ENCODE measurements at regions not wholly inside any gene's neighbourhood (a gene's known extent, or its start where the extent isn't known, plus 50 kb on each side); places are given as distances from the start of the nearest gene placed in this dataset.

DNA sequence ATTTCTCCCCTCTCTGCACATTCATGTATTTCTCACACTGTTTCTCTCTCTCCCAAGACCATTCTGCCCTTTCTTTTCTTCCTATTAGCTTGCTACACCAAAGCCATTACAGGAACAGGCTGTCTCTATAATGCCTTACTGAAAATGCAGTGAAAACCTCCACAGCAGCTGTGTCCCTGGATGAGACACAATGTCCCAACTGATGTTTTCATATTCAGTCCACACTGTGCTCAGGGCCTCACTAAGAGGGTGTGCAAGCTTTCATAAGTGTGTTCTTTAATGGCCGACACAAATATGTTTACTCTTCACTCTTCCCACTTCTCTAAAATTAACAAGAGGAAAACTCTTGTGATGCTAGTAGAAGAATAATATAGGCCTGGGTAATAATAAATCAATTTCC, 163.4 kb downstream of the KCTD12 start:
- DNase-seq (ENCODE audit: insufficient read length) (no peak), FAIRE-seq (no peak)
- TF ChIP-seq TAF1 (IDR thresholded peaks at IDR 0.05; ENCODE audit: borderline replicate concordance, low read depth, low read length) = no peak
- no peak for TF ChIP-seq POLR2A (IDR thresholded peaks at IDR 0.05; ENCODE audit: low read depth, low read length)

- TF ChIP-seq POLR2A (IDR thresholded peaks at IDR 0.05; ENCODE audit: low read depth, low read length) (no peak), TAF1 (IDR thresholded peaks at IDR 0.05; ENCODE audit: borderline replicate concordance, low read depth, low read length) (no peak), POLR2AphosphoS5 (IDR thresholded peaks at IDR 0.05; ENCODE audit: low read depth, low read length) (no peak)
- FAIRE-seq (no peak), DNase-seq (ENCODE audit: insufficient read length) (no peak)
Measured at GRCh38 chr13:76720821-76721220, 165.4 kb downstream of the KCTD12 start.

DNA sequence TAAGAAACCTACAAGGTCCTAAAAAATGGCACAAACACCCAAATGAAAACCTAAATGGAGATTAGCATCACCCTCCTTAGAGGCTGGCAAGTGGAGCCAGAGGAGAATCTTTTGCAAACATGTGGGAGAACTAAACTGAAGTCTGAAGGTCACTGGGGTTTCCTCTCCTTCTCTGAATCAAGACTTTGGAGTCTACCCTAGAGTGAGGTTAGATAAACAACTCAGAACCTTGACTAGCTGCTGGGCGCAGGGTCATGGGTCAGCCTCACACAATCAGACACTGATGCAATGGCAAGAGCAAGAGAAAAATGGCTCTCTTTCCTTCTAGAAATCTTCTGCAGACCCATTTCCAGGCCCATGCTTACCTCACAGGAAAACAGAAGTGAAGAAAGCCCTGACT, 165.8 kb downstream of the KCTD12 start:
- no peak for DNase-seq (ENCODE audit: insufficient read length)
- no peak for TF ChIP-seq POLR2AphosphoS5 (IDR thresholded peaks at IDR 0.05; ENCODE audit: low read depth, low read length)
- FAIRE-seq = no peak

- no peak for FAIRE-seq
- TF ChIP-seq POLR2AphosphoS5 (IDR thresholded peaks at IDR 0.05; ENCODE audit: low read depth, low read length) (no peak), POLR2A (IDR thresholded peaks at IDR 0.05; ENCODE audit: low read depth, low read length) (no peak), TAF1 (IDR thresholded peaks at IDR 0.05; ENCODE audit: borderline replicate concordance, low read depth, low read length) (no peak)
- no peak for DNase-seq (ENCODE audit: insufficient read length)
Measured at GRCh38 chr13:76719955-76720354, 166.2 kb downstream of the KCTD12 start.

- FAIRE-seq (no peak), DNase-seq (ENCODE audit: insufficient read length) (no peak)
- TF ChIP-seq POLR2A (IDR thresholded peaks at IDR 0.05; ENCODE audit: low read depth, low read length) = no peak
- no peak for TF ChIP-seq POLR2AphosphoS5 (IDR thresholded peaks at IDR 0.05; ENCODE audit: low read depth, low read length)
- no peak for TF ChIP-seq TAF1 (IDR thresholded peaks at IDR 0.05; ENCODE audit: borderline replicate concordance, low read depth, low read length)
Measured at GRCh38 chr13:76717092-76717491, 169.1 kb downstream of the KCTD12 start.

GRCh38 chr13:76715621-76716020, 170.6 kb downstream of the KCTD12 start:
- FAIRE-seq (no peak), DNase-seq (ENCODE audit: insufficient read length) (no peak)
- no peak for TF ChIP-seq POLR2A (IDR thresholded peaks at IDR 0.05; ENCODE audit: low read depth, low read length)
- no peak for TF ChIP-seq TAF1 (IDR thresholded peaks at IDR 0.05; ENCODE audit: borderline replicate concordance, low read depth, low read length)
- TF ChIP-seq POLR2AphosphoS5 (IDR thresholded peaks at IDR 0.05; ENCODE audit: low read depth, low read length) = no peak

DNA sequence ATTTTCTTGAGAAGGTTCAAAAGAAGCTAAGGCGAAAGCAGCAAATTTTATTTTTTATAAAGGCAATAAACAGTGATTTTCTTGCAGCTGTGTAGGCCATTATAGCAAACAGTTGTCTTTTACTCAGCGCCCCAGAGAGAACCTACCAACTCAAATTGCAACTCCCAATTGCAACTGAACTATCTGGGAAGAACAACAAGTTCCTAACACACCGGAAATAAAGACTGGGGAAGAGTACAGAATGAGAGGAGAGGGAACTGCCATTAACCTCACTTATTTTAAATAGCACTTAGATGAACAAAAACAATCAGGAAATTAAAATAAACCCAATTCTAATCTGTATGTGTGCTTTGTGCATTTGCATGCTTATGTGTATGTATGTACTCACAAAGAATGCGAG, 171.1 kb downstream of the KCTD12 start:
- TF ChIP-seq TAF1 (IDR thresholded peaks at IDR 0.05; ENCODE audit: borderline replicate concordance, low read depth, low read length) (no peak), POLR2AphosphoS5 (IDR thresholded peaks at IDR 0.05; ENCODE audit: low read depth, low read length) (no peak), POLR2A (IDR thresholded peaks at IDR 0.05; ENCODE audit: low read depth, low read length) (no peak)
- DNase-seq (ENCODE audit: insufficient read length) (no peak), FAIRE-seq (no peak)

DNA sequence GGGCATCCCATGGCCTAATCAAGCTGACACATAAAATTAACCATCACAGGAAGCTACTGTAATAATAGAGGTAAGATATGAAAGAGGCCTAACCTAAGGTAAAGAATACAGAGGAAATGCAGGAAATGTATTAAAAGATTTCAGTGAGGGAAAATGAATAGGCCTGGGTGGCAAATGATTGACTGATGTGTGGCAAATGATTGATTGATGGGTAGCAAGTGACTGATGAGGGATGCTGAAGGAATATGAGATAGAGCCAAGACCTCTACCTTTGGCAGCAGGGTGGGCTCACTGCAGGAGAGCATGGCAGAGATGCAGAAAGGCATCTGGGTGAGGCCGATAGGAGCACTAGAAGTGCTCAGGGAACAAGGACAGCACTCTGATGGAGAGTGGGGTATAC, 172.9 kb downstream of the KCTD12 start:
- no peak for TF ChIP-seq TAF1 (IDR thresholded peaks at IDR 0.05; ENCODE audit: borderline replicate concordance, low read depth, low read length)
- no peak for TF ChIP-seq POLR2A (IDR thresholded peaks at IDR 0.05; ENCODE audit: low read depth, low read length)
- no peak for TF ChIP-seq POLR2AphosphoS5 (IDR thresholded peaks at IDR 0.05; ENCODE audit: low read depth, low read length)
- FAIRE-seq = no peak
- no peak for DNase-seq (ENCODE audit: insufficient read length)

DNA sequence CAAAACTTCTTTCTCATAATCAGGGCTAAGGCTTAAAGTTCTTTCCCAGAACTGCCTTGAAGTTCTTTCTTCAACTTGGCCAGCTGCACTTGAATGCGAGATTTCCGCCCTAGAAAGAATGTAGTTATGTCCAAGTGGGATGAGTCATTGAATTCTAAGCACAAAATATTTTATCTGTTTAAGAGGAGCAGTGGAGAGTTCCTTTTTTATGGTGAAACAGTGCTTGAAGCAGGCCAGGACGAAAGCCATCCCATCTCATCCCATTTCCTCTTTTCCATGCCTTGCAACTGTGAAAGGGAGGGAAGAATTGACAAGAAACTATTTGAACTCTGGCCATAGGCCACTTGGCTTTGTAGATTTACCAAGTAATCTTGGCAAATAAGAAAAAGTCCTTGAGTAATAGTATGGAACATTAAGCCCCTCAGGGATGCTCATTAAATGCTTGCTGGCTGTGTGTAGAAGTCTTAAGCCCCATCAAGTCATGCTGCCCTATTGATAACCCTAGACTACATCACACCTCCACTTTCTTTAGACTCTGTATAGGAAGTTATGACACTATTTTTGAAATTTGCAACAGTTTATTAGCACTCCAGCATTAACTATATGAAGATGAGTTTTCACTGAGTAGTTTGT, 174.5 kb downstream of the KCTD12 start:
- FAIRE-seq = no peak
- no peak for DNase-seq (ENCODE audit: insufficient read length)
- TF ChIP-seq POLR2AphosphoS5 (IDR thresholded peaks at IDR 0.05; ENCODE audit: low read depth, low read length) (no peak), POLR2A (IDR thresholded peaks at IDR 0.05; ENCODE audit: low read depth, low read length) (no peak), TAF1 (IDR thresholded peaks at IDR 0.05; ENCODE audit: borderline replicate concordance, low read depth, low read length) (no peak)

GRCh38 chr13:76709851-76710250, 176.4 kb downstream of the KCTD12 start:
- FAIRE-seq = no peak

GRCh38 chr13:76708138-76708688, 178.0 kb downstream of the KCTD12 start:
- no peak for TF ChIP-seq POLR2A (IDR thresholded peaks at IDR 0.05; ENCODE audit: low read depth, low read length)
- no peak for TF ChIP-seq TAF1 (IDR thresholded peaks at IDR 0.05; ENCODE audit: borderline replicate concordance, low read depth, low read length)
- no peak for TF ChIP-seq POLR2AphosphoS5 (IDR thresholded peaks at IDR 0.05; ENCODE audit: low read depth, low read length)
- FAIRE-seq = no peak
- no peak for DNase-seq (ENCODE audit: insufficient read length)

More at GRCh38 chr13:76709851-76710250, 176.4 kb downstream of the KCTD12 start:
- no peak for DNase-seq (ENCODE audit: insufficient read length)
- no peak for TF ChIP-seq POLR2A (IDR thresholded peaks at IDR 0.05; ENCODE audit: low read depth, low read length)
- no peak for TF ChIP-seq POLR2AphosphoS5 (IDR thresholded peaks at IDR 0.05; ENCODE audit: low read depth, low read length)
- TF ChIP-seq TAF1 (IDR thresholded peaks at IDR 0.05; ENCODE audit: borderline replicate concordance, low read depth, low read length) = no peak

DNA sequence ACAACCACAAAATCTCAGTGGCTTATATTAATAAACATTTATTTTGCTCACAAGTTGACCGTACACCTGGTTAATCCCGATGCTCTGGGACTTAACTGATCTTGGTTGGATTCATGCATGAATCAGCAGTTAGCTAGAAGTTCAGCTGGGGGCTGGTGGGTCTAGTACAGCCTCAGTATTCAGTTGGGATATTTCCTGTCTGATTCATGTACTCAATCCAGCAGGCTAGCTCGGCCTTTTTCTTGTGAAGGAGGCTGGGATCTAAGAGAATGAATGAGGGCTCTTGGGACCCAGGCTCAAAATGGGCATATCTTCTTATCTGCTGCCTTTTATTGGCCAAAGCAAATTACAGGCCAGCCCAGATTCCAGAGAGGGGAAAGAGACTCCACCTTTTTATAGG, 178.8 kb downstream of the KCTD12 start:
- TF ChIP-seq POLR2A (IDR thresholded peaks at IDR 0.05; ENCODE audit: low read depth, low read length) (no peak), POLR2AphosphoS5 (IDR thresholded peaks at IDR 0.05; ENCODE audit: low read depth, low read length) (no peak), TAF1 (IDR thresholded peaks at IDR 0.05; ENCODE audit: borderline replicate concordance, low read depth, low read length) (no peak)
- DNase-seq (ENCODE audit: insufficient read length) (no peak), FAIRE-seq (no peak)
